NCI-H526 (cell line): ENCODE measurements at regions not wholly inside any gene's neighbourhood (a gene's known extent, or its start where the extent isn't known, plus 50 kb on each side); places are given as distances from the start of the nearest gene placed in this dataset.
"Not testable (repeated sequence)": the region's sequence is repeated elsewhere in the genome, so short reads cannot be mapped to it uniquely, and the experiment has no call there.

Experiments used
- DNase-seq, 2 experiments: peaks; one replicate each; lab custom pipeline; 2025; lab: John Stamatoyannopoulos, UW

- DNase-seq = no peak
Measured at GRCh38 chr7:20520530-20520929, 94.9 kb upstream of the ABCB5 start.

DNA sequence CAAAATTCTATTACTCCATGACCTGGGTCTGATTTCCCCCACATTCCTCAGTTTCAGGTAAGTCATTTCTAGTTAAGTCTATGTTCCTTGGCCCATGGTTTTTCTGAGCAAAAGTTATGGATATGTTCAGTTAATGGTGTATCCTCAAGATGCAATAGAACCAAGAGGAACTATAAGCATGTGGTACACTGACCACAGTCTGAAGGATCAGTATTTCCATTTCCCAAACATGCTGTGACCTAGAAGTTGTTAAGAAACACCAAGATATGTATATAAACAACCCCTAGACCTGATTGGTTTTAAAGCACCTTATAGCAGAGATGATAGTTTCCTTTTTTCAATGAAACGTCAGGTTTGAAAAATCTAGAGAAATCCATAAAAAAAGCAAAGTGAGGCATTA is 94.2 kb upstream of the ABCB5 start:
- DNase-seq = no peak

DNA sequence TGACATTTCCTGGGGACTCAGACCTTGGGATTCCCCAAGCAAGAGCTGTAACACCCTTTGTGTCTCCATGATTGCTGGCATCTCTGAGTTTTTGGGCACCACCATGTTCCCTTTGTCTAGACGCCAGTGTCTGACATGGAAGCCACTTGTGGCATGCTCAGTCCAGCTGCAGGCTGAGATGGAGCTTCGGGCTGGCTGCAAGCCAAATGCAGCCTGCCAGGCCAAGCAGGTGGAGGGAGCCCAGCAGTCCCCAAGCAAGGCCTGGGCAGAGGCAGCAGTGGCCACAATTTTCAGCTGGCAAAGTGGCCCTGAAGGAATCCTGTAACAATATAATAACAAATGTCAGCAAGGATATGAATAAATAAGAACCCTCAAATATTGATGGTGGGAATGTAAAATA is 86.2 kb upstream of the ABCB5 start:
- no peak for DNase-seq

DNA sequence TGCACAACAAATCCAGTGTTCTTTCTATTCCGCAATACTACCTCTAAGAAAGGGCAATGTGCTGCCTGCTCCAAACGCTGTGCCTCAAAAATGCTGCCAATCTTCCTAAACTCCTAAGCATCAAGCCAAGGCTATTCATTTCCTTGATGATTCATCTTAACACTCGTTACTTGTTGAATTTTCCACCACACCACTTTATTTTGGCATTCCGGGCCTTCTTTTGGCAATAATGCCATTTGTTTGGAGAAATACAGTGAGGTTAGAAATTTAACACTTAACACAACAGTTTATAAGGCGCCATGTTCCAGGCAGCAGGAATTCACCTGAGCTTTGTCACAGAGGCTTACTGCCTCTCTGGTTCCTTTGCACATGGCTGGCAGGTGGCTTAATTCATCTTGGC is 82.6 kb upstream of the ABCB5 start:
- no peak for DNase-seq

GRCh38 chr7:20534543-20534942 is 80.9 kb upstream of the ABCB5 start:
- DNase-seq = no peak

DNA sequence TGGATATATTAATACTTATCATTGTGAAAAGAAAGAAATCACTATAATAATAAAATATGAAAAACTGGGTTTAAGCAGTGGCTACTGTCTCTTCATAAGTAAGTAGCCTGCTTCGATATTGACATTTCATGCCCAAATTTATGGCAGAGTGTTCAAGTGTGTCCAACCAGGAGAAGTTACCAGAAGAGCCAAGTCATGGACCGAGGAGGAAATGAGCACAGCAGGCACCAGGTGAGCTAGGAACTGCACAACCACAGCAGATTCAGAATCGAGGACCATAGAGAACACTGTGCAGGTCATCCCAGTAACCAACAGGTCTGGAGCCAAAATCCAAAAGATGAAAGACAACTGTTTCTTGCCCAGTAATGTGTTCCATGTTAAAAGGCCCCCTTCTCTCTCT is 79.9 kb upstream of the ABCB5 start:
- DNase-seq = no peak

DNA sequence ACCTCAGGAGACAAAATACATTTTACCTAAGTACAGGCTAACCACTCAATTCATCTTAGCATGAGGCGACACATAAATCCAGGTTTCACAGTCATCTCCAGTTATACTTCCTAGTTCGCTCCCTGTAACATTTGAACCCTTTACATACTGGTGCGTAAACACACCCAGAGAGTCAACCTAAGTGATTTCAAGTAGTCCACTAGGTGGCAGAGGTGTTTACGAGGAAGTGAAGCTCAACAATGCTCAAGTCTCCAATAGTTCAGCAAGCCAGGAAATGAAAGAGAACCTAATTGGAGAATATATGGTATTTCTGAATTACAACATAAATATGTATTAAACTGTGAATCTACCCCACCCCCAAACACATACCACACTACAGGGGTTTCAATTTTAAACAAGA is 76.3 kb upstream of the ABCB5 start:
- DNase-seq = peak in 1 of 2 experiments; percentile 39

DNA sequence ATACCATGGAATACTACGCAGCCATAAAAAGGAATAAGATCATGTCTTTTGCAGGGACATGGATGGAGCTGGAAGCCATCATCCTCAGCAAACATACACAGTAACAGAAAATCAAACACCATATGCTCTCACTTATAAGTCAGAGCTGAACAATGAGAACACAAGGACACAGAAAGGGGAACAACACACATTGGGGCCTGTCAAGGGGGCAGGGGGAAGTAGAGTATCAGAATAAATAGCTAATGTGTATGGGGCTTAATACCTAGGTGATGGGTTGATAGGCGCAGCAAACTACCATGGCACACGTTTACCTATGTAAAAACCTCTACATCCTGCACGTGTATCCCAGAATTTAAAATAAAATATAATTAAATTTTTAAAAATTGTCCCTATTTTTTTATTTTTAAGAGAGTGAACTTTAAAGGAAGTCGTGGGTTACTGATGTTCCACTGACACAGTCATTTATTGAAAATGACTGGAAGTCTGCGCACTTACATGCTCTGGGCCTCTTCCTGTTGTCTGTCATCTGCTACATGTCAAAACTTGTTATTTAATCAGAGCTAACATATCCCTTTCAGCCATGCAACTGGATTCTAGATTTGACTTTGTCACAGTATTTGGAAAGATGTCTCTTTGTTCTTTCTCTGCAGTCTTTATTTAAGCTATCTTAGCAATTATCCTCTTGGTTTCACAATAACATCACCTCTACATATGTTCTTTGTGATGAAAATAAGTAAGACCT is 73.7 kb upstream of the ABCB5 start:
- no peak for DNase-seq

DNA sequence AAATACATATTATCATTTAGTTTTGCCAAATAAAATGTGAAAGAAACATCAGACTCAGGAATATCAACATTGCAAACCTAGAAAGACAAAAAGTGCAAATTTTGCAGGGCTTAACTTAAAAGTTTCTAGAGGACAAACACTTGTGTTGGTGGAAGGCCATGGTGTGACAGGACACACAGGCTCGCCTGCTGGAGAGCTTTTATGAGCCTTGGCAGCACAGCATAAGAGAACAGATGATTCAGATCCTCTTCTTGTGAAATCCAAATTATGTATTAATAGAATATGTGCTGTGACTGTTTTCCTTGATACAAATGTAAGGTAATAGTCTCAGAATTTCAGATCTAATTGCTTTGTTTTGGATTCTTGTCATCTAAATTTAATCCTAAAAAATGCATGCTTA is 72.9 kb upstream of the ABCB5 start:
- DNase-seq = no peak

GRCh38 chr7:20543500-20543899 is 72.0 kb upstream of the ABCB5 start:
- DNase-seq = no peak

GRCh38 chr7:20545016-20545415 is 70.5 kb upstream of the ABCB5 start:
- DNase-seq = no peak

GRCh38 chr7:20546958-20547357 is 68.5 kb upstream of the ABCB5 start:
- not testable (repeated sequence) for DNase-seq

DNA sequence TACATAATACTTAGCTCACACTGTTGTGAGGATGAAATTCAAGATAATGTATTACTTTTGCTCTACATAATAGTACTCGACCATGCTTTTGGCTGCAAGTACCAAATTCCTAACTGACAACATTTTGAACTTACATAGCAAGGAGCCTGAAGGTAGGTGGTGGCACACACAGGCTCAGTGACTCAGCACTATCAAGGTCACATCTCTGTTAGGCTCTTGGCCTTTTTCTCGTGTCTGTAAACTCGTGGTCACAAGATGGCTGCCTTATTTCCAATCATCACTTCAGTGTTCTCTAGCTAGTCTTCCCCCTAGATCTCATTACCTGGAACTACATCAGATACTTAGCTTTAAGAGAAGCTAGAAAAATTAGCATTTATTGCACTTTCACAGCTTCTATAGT is 61.4 kb upstream of the ABCB5 start:
- DNase-seq = no peak

- peak; percentile 37 to 67 for DNase-seq
Measured at GRCh38 chr7:20556091-20556490, 59.4 kb upstream of the ABCB5 start.

DNA sequence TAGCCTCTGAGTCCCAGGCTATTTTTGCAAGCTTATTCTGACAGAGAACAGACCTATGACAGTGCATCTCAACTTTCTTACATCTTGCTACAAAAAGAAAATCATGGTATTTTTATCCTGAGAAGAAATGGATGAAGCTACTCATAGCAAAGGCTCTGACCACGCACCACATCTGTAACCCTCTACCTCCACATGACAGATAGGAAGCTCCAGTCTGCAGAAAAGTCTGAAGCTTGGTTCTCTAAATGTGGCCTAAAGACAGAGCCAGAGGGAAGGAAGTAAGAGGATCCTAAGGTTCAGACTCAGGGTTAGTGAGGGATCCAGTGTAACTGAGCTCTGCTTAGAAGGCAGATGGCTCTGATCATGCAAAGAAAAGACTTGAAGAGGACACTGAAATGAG is 58.4 kb upstream of the ABCB5 start:
- no peak for DNase-seq

- no peak for DNase-seq
Measured at GRCh38 chr7:20558963-20559716, 56.3 kb upstream of the ABCB5 start.

DNA sequence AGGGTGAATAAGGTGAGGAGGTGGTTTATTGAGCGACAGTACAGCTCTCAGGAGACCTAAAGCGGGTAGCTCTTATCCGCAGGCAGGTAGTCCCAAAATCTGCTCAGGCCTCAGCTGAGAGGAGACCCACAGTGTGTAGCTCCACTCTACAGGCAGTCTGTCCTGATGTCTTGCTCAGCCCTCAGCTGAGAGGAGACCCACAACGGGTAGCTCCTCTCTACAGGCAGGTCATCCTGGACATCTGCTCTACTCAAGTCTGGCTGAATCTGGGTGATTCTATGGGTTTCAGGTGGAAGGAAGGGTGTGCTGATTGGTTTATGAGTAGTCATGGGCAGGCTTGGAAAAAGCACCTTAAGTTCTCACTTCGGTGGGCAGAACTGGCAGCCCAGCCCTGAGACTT is 55.6 kb upstream of the ABCB5 start:
- no peak for DNase-seq

DNA sequence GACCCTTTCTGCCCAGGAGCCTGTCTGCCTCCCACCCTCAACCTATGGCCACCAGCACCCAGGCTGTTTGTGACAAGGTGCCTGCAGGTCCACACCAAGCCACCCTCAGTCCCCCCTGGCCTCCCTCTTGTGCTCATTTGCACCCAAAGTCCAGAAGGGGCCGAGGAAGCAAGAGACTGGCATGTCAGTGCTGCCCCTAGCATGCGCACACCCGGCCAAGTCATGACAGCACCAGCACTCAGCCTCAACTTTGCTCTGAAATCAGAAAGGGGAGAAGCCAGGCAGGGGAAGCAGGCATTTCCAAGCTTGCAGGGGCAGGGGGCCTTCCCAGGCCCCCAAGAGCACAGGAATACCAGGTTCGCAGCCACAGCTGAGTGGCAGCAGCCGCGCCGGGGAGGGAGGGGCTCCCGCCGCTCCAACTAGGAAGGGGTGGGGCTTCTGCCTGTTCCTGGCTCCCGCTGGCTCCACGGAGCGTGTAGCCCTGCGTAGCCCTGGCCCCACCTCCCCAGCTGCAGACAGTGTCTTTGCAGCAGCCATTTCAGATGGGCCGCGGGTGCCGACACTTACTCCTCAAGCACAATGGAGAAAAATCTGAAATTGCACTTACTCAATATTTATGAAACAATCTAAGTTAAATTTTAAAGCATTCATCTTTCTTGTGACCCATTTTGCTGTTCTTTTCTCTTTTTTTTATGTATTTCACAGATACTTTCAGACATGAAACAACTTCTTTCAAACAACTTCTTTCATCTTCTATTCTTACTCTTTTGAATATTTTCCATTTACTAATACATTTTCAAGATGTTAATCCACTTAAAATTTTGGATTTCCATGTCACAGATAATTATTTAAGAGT is 54.9 kb upstream of the ABCB5 start:
- DNase-seq = peak; percentile 24 to 82

DNA sequence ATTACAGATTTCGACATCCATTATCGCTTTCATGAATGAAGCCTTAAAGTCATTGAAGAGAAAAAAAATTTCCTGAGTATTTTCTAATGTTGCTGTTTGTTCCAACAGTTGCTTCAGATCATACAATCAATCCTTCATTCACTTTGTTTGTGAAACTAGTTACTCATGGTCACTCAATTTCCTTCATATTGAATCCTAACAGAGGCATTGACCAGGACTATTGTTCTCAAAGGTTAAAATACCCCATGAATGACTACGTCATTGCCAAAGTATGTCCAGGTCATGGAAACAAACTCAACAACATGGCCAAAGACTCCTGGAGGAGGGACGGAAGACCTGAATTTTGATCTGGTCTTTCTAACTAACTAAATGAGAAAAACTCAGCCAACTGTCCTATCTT is 54.0 kb upstream of the ABCB5 start:
- DNase-seq = no peak

DNA sequence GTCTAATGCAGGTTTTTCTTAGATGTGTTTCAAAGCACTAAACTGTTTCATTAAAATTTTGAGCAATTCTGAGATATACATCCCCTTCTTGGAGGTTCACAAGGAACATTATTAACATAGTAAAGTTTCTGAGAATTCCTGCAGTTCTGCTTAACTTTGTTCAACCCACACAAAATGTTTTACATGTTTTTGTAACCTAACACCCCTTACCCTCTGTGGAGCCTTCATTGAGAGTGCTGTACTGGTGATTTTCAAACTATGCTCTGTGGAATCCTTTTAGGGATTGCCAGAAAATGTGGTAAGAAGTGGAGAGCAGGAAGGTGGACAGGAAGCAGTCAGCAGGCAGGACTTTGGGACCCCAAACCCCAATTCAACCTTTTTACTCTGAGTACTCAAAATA is 53.6 kb upstream of the ABCB5 start:
- no peak for DNase-seq

DNA sequence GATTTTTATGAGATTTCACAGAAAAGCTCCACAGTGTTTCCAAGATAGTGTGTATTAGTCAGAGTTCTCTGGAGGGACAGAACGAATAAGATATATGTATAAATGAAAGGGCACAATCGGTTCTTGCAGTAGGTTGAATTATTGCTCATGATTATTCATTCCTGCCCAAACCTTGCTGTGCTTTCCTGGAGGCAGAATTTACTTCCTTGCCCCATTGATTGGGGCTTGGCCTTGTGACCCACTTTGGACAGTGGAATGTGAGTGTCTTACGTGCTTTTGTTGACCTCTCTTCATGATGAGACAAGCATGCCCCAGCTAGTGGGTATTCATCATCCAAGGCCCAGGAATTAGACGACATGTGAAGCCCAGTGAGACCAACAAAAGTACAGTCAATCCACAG is 53.0 kb upstream of the ABCB5 start:
- no peak for DNase-seq
